Right lung (tissue), 2 donors: ENCODE measurements at regions not wholly inside any gene's neighbourhood (a gene's known extent, or its start where the extent isn't known, plus 50 kb on each side); places are given as distances from the start of the nearest gene placed in this dataset.
"Not testable (repeated sequence)": the region's sequence is repeated elsewhere in the genome, so short reads cannot be mapped to it uniquely, and the experiment has no call there.

Experiments used
- DNase-seq, 2 donors: peaks; one replicate each; pipeline ENCODE4 v3.0.0-alpha.2; 2013

GRCh38 chr2:56021136-56021474, 97.5 kb upstream of the EFEMP1 start:
- no peak for DNase-seq

GRCh38 chr2:56021579-56021978, 98.0 kb upstream of the EFEMP1 start:
- DNase-seq = no peak

GRCh38 chr2:56025469-56026193, 102.0 kb upstream of the EFEMP1 start:
- DNase-seq = no peak

- DNase-seq = no peak
These were observed 103.2 kb upstream of the EFEMP1 start for GRCh38 chr2:56026828-56027227.

- DNase-seq = no peak
These were observed 106.5 kb upstream of the EFEMP1 start for GRCh38 chr2:56030062-56030461.

GRCh38 chr2:56030901-56031300, 107.3 kb upstream of the EFEMP1 start:
- DNase-seq = no peak

- no peak for DNase-seq
These were observed 110.7 kb upstream of the EFEMP1 start for GRCh38 chr2:56034258-56034657.

GRCh38 chr2:56040189-56040588, 116.6 kb upstream of the EFEMP1 start:
- no peak for DNase-seq

- no peak for DNase-seq
These were observed 117.3 kb upstream of the EFEMP1 start for GRCh38 chr2:56040834-56041233.

GRCh38 chr2:56047136-56047535, 123.6 kb upstream of the EFEMP1 start:
- DNase-seq = no peak

GRCh38 chr2:56049233-56049845, 125.8 kb upstream of the EFEMP1 start:
- no peak for DNase-seq

GRCh38 chr2:56053679-56054078, 130.1 kb upstream of the EFEMP1 start:
- no peak for DNase-seq

GRCh38 chr2:56055405-56055804, 128.4 kb upstream of the CCDC85A start:
- DNase-seq = no peak

- DNase-seq = not testable (repeated sequence)
These were observed 122.5 kb upstream of the CCDC85A start for GRCh38 chr2:56061327-56061726.

- DNase-seq = no peak
These were observed 115.0 kb upstream of the CCDC85A start for GRCh38 chr2:56068746-56069145.

- no peak for DNase-seq
These were observed 106.4 kb upstream of the CCDC85A start for GRCh38 chr2:56077359-56077915.

- DNase-seq = no peak
These were observed 101.1 kb upstream of the CCDC85A start for GRCh38 chr2:56082665-56083064.

GRCh38 chr2:56084111-56084901, 99.5 kb upstream of the CCDC85A start:
- no peak for DNase-seq

- DNase-seq = no peak
These were observed 97.5 kb upstream of the CCDC85A start for GRCh38 chr2:56086336-56086735.

- DNase-seq = no peak
These were observed 95.4 kb upstream of the CCDC85A start for GRCh38 chr2:56088411-56088810.

- DNase-seq = no peak
These were observed 93.9 kb upstream of the CCDC85A start for GRCh38 chr2:56089931-56090330.

GRCh38 chr2:56099963-56100362, 83.8 kb upstream of the CCDC85A start:
- DNase-seq = no peak
